SJSA1 (cell line): ENCODE measurements at regions not wholly inside any gene's neighbourhood (a gene's known extent, or its start where the extent isn't known, plus 50 kb on each side); places are given as distances from the start of the nearest gene placed in this dataset.

Experiments
- DNase-seq, 2 experiments: peaks; one replicate each; pipeline ENCODE4 v3.0.0-alpha.2; 2015 to 2020; ENCODE audit warnings: low spot score in 2 of 2, low read depth in 1 of 2
- H3K27ac ChIP-seq: fragments of 250-450 bp; sonication (Bioruptor Pico); 2 replicates; pipeline ENCODE4 v1.5.1; 2020; ENCODE audit warnings: mild to moderate bottlenecking, moderate library complexity
- H3K27me3 ChIP-seq: fragments of 250-450 bp; sonication (Bioruptor Pico); replicated peaks from 2 replicates; pipeline ENCODE4 v1.5.1; 2020; ENCODE audit warnings: mild to moderate bottlenecking, moderate library complexity
- H3K36me3 ChIP-seq: fragments of 250-450 bp; sonication (Bioruptor Pico); 2 replicates; pipeline ENCODE4 v1.5.1; 2020; ENCODE audit warnings: mild to moderate bottlenecking
- H3K4me1 ChIP-seq: fragments of 250-450 bp; sonication (Bioruptor Pico); replicated peaks from 2 replicates; pipeline ENCODE4 v1.6.1; 2021; ENCODE audit warnings: mild to moderate bottlenecking
- H3K4me3 ChIP-seq: fragments of 250-450 bp; sonication (Bioruptor Pico); 2 replicates; pipeline ENCODE4 v1.5.1; 2020; ENCODE audit warnings: mild to moderate bottlenecking
- H3K9me3 ChIP-seq: fragments of 250-450 bp; sonication (Bioruptor Pico); replicated peaks from 2 replicates; pipeline ENCODE4 v1.5.1; 2020; ENCODE audit warnings: mild to moderate bottlenecking

DNA sequence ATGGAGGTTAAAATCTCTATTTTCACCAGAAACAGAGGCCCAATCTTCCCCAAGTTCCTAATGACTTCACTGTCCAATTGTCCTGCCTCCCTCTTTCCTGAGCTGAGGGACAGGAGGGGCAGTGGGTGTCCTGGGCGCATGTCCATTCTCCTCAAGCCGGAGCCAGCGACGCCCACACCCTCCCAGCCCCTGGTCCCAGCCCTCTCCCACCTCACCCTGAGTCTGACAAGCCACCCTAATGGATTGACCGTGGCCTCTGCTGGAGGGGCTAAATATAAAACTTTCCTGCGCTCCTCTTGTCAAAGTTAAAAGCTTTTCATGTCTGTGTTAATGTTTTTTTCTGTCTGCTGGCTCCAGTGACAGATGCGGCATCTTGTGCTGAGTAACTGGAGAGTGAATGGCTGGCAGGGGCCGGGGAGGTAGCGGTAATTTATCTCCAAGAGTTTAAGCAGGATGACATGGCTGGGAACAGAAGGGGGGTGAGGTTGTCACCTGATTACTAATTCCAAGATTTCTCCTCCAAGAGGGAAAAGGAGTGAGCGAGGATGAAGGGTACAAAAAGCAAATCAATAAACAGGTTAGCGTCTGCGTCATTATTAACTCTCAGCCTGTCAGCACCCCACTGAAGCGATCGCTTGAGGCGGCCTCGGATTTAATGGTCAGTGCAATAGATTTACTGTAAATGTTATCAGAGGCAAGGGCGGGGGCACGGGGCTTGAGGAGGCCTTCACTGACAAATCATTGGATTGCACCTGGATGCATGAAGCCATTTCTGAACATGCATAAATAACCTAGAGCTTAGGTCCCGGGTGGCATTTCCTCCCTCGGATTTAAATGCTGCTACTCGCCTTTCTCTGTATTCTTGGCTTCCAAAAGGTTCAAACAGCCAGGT lies 118.1 kb upstream of the MAFB start:
- no peaks in the 10 kb centered on the region for H3K36me3 ChIP-seq

DNA sequence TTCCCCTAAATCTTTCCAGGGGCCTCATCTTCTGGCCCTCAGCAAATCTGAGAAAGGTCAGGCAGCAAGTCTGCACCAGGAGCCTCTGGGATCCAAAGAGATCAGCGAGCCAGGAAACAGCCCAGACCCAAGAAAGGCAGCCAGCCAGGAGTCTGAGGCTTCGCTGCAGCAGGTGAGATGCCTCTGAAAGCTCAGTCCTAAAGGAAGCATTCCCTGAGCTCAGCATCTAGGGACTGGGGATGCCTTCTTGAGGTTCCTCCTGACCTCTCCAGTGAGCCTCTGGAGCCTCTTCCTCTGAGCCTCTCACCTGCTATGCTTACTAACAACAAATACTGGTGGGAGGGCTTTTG lies 118.8 kb upstream of the MAFB start:
- Histone ChIP-seq H3K4me1 (no peaks in the 10 kb centered on the region), H3K27ac (no peak overlapping the region), H3K9me3 (no peaks in the 10 kb centered on the region), H3K4me3 (no peak overlapping the region), H3K27me3 (peaks cover 6% of the 10 kb centered on the region; the same call in 1 of the 2 replicates), H3K36me3 (no peaks in the 10 kb centered on the region)
- DNase-seq = no peak

More for the DNA sequence above, 118.1 kb upstream of the MAFB start:
- Histone ChIP-seq H3K4me1 (no peaks in the 10 kb centered on the region), H3K27me3 (peaks cover 6% of the 10 kb centered on the region; the same call in 1 of the 2 replicates), H3K9me3 (no peaks in the 10 kb centered on the region), H3K4me3 (no peak overlapping the region), H3K27ac (no peak overlapping the region)
- DNase-seq = no peak

DNA sequence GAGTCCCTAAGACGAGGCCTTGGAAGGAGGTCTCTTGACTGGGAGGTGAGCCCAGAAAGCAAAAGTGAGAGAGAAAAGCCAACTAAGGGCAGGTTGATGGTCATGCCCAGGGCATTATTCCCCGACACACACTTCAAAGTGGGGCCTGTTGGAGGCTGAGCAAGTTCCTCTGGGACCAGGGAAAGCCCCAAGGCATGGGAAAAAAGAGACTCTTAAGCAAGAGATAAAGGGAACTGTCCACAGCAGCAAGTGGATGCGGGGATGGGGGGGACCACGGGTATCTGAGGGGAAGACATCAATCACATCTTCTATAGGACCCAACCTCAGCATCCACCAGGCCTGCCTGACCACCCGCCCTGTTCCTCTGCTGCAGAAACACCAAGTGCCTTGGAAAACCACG lies 119.9 kb upstream of the MAFB start:
- no peaks in the 10 kb centered on the region for H3K9me3 ChIP-seq
- no peak overlapping the region for H3K4me3 ChIP-seq
- no peaks in the 10 kb centered on the region for H3K36me3 ChIP-seq
- H3K27ac ChIP-seq = no peak overlapping the region
- peaks cover 6% of the 10 kb centered on the region; the same call in 1 of the 2 replicates for H3K27me3 ChIP-seq
- DNase-seq = no peak
- no peaks in the 10 kb centered on the region for H3K4me1 ChIP-seq

DNA sequence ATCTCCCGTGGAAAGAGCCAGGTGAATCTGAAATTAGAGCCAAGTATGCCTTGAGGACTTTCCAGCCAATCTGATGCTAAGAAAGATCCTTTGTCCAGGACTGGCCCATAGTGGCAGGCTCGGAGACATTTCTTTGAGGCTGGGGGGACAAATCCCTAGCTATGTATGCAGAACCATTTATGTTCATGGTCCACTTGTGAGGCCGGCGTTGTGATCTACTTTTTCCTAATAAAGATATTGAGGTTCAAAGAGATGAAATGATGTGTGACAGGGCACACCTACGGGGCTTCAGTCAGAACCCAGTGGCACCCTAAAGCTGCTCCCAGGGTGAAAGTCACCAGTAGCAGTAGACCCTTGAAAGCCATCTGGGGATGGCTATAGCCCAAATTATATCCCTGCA lies 120.3 kb upstream of the MAFB start:
- Histone ChIP-seq H3K4me1 (no peaks in the 10 kb centered on the region), H3K4me3 (no peak overlapping the region), H3K36me3 (no peaks in the 10 kb centered on the region), H3K27me3 (peaks cover 6% of the 10 kb centered on the region; the same call in 1 of the 2 replicates), H3K9me3 (no peaks in the 10 kb centered on the region), H3K27ac (no peak overlapping the region)
- DNase-seq = no peak

- Histone ChIP-seq H3K36me3 (no peaks in the 10 kb centered on the region), H3K4me1 (no peaks in the 10 kb centered on the region), H3K4me3 (no peak overlapping the region), H3K27me3 (peaks cover 6% of the 10 kb centered on the region; the same call in 1 of the 2 replicates), H3K27ac (no peak overlapping the region), H3K9me3 (no peaks in the 10 kb centered on the region)
- no peak for DNase-seq
These were observed 121.4 kb upstream of the MAFB start for GRCh38 chr20:40810332-40811000.

DNA sequence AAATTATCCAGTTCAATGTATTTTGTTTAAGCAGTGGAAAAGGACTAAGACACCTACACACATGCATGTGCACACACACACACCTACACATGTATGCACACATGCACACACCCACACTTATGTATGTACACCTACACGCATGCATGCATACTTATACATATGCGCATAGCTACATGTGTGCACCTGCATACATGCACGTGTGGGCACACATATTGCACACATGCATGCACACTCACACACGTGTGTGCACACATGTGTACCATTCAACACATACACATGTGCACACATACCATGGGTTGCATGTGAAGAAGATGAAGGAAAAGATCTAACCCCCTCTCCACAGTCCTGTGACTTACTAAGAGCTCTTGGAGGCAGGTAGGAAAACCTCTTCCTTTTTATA lies 122.0 kb upstream of the MAFB start:
- Histone ChIP-seq H3K27ac (no peak overlapping the region), H3K27me3 (peaks cover 6% of the 10 kb centered on the region; the same call in 1 of the 2 replicates), H3K4me1 (no peaks in the 10 kb centered on the region), H3K4me3 (no peak overlapping the region), H3K9me3 (no peaks in the 10 kb centered on the region), H3K36me3 (no peaks in the 10 kb centered on the region)
- DNase-seq = no peak

- Histone ChIP-seq H3K4me3 (no peak overlapping the region), H3K36me3 (no peaks in the 10 kb centered on the region), H3K27me3 (peaks cover 6% of the 10 kb centered on the region; the same call in 1 of the 2 replicates), H3K4me1 (no peaks in the 10 kb centered on the region), H3K9me3 (no peaks in the 10 kb centered on the region), H3K27ac (no peak overlapping the region)
- no peak for DNase-seq
These were observed 122.8 kb upstream of the MAFB start for GRCh38 chr20:40811660-40812414.

DNA sequence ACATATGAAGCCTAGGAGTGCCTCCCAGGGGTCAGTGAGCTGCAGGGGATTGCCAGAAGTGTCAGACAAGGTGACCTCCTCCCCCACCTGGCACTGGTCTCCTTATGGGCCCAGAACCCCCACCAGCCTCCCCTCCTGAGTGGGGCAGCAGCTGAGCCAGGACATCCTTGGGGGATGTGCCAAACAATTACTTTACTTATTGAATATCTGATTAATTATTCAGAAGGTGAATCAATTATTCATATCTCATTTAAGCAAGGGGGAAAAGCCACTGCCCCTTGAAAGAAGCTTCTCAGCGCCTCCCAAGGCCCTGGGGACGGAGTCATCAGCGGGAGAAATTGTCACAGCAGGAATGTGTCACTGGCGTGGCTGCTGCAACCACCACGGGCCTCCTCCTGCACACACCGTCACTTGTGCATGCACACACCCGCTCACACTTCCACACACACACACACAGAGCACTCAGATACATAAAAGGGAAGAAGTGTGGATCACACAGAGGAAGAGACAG lies 123.4 kb upstream of the MAFB start:
- Histone ChIP-seq H3K4me1 (no peaks in the 10 kb centered on the region), H3K9me3 (no peaks in the 10 kb centered on the region), H3K27ac (no peak overlapping the region), H3K4me3 (no peak overlapping the region), H3K36me3 (no peaks in the 10 kb centered on the region), H3K27me3 (peaks cover 6% of the 10 kb centered on the region; the same call in 1 of the 2 replicates)
- DNase-seq = no peak

DNA sequence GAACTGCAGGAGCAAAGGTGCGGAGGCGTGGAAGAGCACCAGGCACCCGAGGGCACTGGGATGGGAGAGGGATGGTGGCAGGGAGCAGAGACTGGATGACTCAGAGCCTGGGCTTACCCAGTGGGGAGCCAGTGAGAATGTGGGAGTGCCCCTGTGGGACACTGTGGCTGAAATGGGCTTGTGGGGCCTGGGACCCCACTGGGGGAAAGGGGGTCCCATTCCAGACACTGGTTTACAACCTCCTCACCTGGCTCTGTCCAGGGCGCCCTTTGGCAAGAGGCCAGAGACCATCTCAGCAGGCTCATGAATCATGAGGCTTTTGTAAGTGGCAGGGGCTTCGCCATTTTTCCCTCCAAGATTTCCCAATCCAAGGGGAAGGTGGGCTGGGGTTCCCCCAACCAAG lies 124.0 kb upstream of the MAFB start:
- H3K4me3 ChIP-seq = no peak overlapping the region
- no peak overlapping the region for H3K27ac ChIP-seq
- H3K9me3 ChIP-seq = no peaks in the 10 kb centered on the region
- no peaks in the 10 kb centered on the region for H3K36me3 ChIP-seq
- no peak for DNase-seq
- H3K4me1 ChIP-seq = no peaks in the 10 kb centered on the region
- H3K27me3 ChIP-seq = peaks cover 6% of the 10 kb centered on the region; the same call in 1 of the 2 replicates

DNA sequence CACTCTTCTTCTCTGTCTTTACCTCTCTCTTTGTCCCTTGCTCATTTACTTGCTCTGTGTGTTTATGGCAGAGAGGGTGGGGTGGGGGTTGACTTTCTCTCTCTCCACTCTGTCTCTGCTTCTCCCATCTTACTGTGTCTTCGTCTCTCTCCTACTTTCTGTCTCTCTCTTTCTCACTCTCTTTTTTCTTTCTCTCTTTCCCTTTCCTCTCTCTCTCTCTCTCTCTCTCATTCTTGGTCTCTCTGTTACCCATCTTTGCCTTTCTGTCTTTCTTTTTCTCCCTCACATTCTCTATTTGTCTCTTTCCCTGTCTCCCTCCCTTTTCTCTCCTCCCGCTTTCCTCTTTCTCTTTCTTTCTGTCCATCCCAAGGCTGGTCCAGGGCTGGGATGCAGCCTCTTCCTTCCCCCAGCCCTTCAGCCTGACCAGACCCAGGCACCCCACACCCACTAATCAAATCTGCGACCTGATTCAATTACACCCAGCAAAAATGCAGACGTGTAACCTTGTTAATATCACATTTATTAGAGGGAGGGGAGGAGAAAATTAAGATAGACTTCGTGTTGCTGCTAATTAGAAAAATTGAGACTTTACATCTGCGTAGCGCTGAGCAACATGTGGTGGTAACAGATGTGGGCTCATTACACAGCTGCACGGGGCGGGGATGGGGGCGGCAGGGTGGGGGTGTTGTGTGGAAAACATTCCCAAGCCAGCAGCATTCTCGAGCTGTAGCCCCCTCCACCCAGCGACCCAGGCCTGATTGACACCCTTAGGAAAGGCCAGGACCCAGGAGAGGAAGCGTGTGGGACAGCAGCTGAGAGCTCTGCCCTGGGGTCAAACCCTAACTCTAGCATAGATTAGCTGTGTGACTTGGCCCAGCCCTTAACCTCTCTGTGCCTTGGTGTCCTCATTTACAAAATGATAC lies 124.9 kb upstream of the MAFB start:
- Histone ChIP-seq H3K27ac (no peak overlapping the region), H3K4me3 (no peak overlapping the region), H3K36me3 (no peaks in the 10 kb centered on the region), H3K9me3 (no peaks in the 10 kb centered on the region), H3K27me3 (peaks cover 3% of the 10 kb centered on the region; the same call in 1 of the 2 replicates), H3K4me1 (no peaks in the 10 kb centered on the region)
- no peak for DNase-seq

DNA sequence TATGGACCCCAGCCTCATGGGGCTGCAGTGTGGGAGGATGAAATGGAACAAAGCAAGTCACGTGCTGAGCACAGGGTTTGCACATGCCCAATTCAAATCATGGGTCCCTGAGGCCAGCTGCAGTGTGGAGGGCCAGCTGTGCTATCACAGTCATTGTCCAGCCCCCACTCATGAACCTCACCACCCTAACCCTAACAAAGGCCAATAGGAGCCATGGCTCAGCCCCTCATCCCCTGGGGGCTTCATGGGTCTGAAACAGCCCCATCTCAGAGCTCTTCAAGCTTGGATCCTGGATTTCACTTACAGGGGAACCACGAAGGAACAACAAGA lies 125.6 kb upstream of the MAFB start:
- H3K27me3 ChIP-seq = no peaks in the 10 kb centered on the region
- no peaks in the 10 kb centered on the region for H3K4me1 ChIP-seq
- peak in 1 of 2 experiments; percentile 22 for DNase-seq
- H3K36me3 ChIP-seq = no peaks in the 10 kb centered on the region
- no peaks in the 10 kb centered on the region for H3K9me3 ChIP-seq
- H3K27ac ChIP-seq = no peak overlapping the region
- no peak overlapping the region for H3K4me3 ChIP-seq

GRCh38 chr20:40815156-40816038 lies 126.4 kb upstream of the MAFB start:
- no peak overlapping the region for H3K4me3 ChIP-seq
- H3K36me3 ChIP-seq = no peaks in the 10 kb centered on the region
- peak in 1 of 2 experiments; percentile 33 for DNase-seq
- H3K9me3 ChIP-seq = no peaks in the 10 kb centered on the region
- H3K27me3 ChIP-seq = no peaks in the 10 kb centered on the region
- H3K4me1 ChIP-seq = no peaks in the 10 kb centered on the region
- H3K27ac ChIP-seq = no peak overlapping the region
